C1 segment of cervical spinal cord (tissue), 14 donors: ENCODE measurements at regions not wholly inside any gene's neighbourhood (a gene's known extent, or its start where the extent isn't known, plus 50 kb on each side); places are given as distances from the start of the nearest gene placed in this dataset.
"Not testable (repeated sequence)": the region's sequence is repeated elsewhere in the genome, so short reads cannot be mapped to it uniquely, and the experiment has no call there.

Experiments
- DNase-seq, 14 donors: peaks; one replicate each; lab custom pipeline; 2025; lab: John Stamatoyannopoulos, UW

GRCh38 chr11:49817705-49818430 is 134.3 kb upstream of the OR4C13 start:
- DNase-seq = not testable (repeated sequence)

- not testable (repeated sequence) for DNase-seq
Measured at GRCh38 chr11:49823188-49823587, 129.0 kb upstream of the OR4C13 start.

GRCh38 chr11:49850541-49850940 is 101.7 kb upstream of the OR4C13 start:
- DNase-seq = not testable (repeated sequence)

GRCh38 chr11:49851511-49851910 is 100.7 kb upstream of the OR4C13 start:
- no peak for DNase-seq

- no peak for DNase-seq
Measured at GRCh38 chr11:49851971-49852389, 100.2 kb upstream of the OR4C13 start.

GRCh38 chr11:49888875-49889274 is 63.3 kb upstream of the OR4C13 start:
- DNase-seq = not testable (repeated sequence)

GRCh38 chr11:49891910-49892671 is 60.1 kb upstream of the OR4C13 start:
- DNase-seq = not testable (repeated sequence)

- not testable (repeated sequence) for DNase-seq
Measured at GRCh38 chr11:49893442-49893841, 58.7 kb upstream of the OR4C13 start.
